CD14-positive monocyte (primary cell): ENCODE measurements at regions not wholly inside any gene's neighbourhood (a gene's known extent, or its start where the extent isn't known, plus 50 kb on each side); places are given as distances from the start of the nearest gene placed in this dataset.
"Not testable (repeated sequence)": the region's sequence is repeated elsewhere in the genome, so short reads cannot be mapped to it uniquely, and the experiment has no call there.

ENCODE experiments used
- DNase-seq, 3 donors: peaks; one replicate each; pipeline ENCODE4 v3.0.0-alpha.2; 2011 to 2022
- H2AFZ ChIP-seq: 2 replicates; pipeline ENCODE4 v1.6.0; 2012; ENCODE audit warnings: mild to moderate bottlenecking, low read depth, low read length, inconsistent platforms; ENCODE audit not compliant: insufficient read depth, poor library complexity, severe bottlenecking
- H3K27ac ChIP-seq, 2 donors: 1 replicate in 1 of 2; 2 replicates in 1 of 2; pipeline ENCODE4 v1.5.1; 2012 to 2013; ENCODE audit warnings: low read length in 2 of 2, control low read depth in 1 of 2, inconsistent platforms in 1 of 2, low read depth in 1 of 2, mild to moderate bottlenecking in 1 of 2
- H3K27me3 ChIP-seq, 2 donors: one replicate each; pipeline versions ENCODE4 v1.6.0 to v1.6.1; 2011 to 2013; ENCODE audit warnings: low read length in 2 of 2; ENCODE audit not compliant: control insufficient read depth in 2 of 2, insufficient read depth in 2 of 2
- H3K36me3 ChIP-seq, 2 donors: replicated peaks in 1 of 2; 1 replicate in 1 of 2; 2 replicates in 1 of 2; pipeline versions ENCODE4 v1.5.1 to v1.6.1; 2012 to 2013; ENCODE audit warnings: low read length in 2 of 2, control low read depth in 1 of 2, inconsistent platforms in 1 of 2, mild to moderate bottlenecking in 1 of 2; ENCODE audit not compliant: insufficient read depth in 2 of 2, control insufficient read depth in 1 of 2
- H3K4me1 ChIP-seq, 2 donors: 1 replicate in 1 of 2; 2 replicates in 1 of 2; pipeline versions ENCODE4 v1.5.1 to v1.6.1; 2012 to 2013; ENCODE audit warnings: low read length in 2 of 2, control low read depth in 1 of 2, inconsistent platforms in 1 of 2, mild to moderate bottlenecking in 1 of 2, moderate library complexity in 1 of 2; ENCODE audit not compliant: insufficient read depth in 2 of 2, control insufficient read depth in 1 of 2
- H3K4me2 ChIP-seq: replicated peaks from 2 replicates; pipeline ENCODE3; 2012; ENCODE audit warnings: low read length, moderate library complexity, mild to moderate bottlenecking; ENCODE audit not compliant: poor library complexity, severe bottlenecking; ENCODE audit errors: extremely low read depth
- H3K4me3 ChIP-seq, 3 experiments: fragments of 200-600 bp in 1 of 3; sonication (generic) in 1 of 3; replicated peaks in 1 of 3; 1 replicate in 2 of 3; 2 replicates in 1 of 3; pipeline ENCODE4 v1.5.1; 2011 to 2013; ENCODE audit warnings: low read length in 3 of 3, mild to moderate bottlenecking in 3 of 3, control low read depth in 2 of 3, low read depth in 2 of 3, inconsistent platforms in 1 of 3, moderate library complexity in 1 of 3
- H3K79me2 ChIP-seq: 2 replicates; pipeline ENCODE4 v1.6.0; 2012; ENCODE audit warnings: mild to moderate bottlenecking, control low read depth, inconsistent platforms, low read length, moderate library complexity; ENCODE audit not compliant: insufficient read depth
- H3K9ac ChIP-seq: 2 replicates; pipeline ENCODE4 v1.6.0; 2017; ENCODE audit warnings: low read length, mild to moderate bottlenecking; ENCODE audit not compliant: insufficient read depth, poor library complexity, severe bottlenecking
- H3K9me3 ChIP-seq, 2 donors: replicated peaks in 1 of 2; 1 replicate in 1 of 2; 2 replicates in 1 of 2; pipeline versions ENCODE4 v1.5.1 to v1.6.1; 2012 to 2013; ENCODE audit warnings: low read length in 2 of 2, control low read depth in 1 of 2; ENCODE audit not compliant: control insufficient read depth in 1 of 2, insufficient read depth in 1 of 2
- H4K20me1 ChIP-seq: 2 replicates; pipeline ENCODE4 v1.6.0; 2012; ENCODE audit warnings: mild to moderate bottlenecking, low read length, control low read depth, moderate library complexity; ENCODE audit not compliant: insufficient read depth
- H3K27ac Mint-ChIP-seq, 7 donors: one replicate each; pipeline ENCODE4 v1.8.0; 2020; ENCODE audit warnings: mild to moderate bottlenecking in 7 of 7, mixed read lengths in 7 of 7, moderate library complexity in 6 of 7, inconsistent platforms in 2 of 7
- H3K27me3 Mint-ChIP-seq, 3 donors: one replicate each; pipeline ENCODE4 v1.8.0; 2021 to 2022; ENCODE audit warnings: low read depth in 3 of 3, mild to moderate bottlenecking in 3 of 3, mixed read lengths in 3 of 3, moderate library complexity in 3 of 3, inconsistent platforms in 1 of 3
- H3K36me3 Mint-ChIP-seq, 2 donors: one replicate each; pipeline ENCODE4 v1.8.0; 2020; ENCODE audit warnings: mixed read lengths in 2 of 2, inconsistent platforms in 1 of 2, mild to moderate bottlenecking in 1 of 2
- H3K4me1 Mint-ChIP-seq: one replicate; pipeline ENCODE4 v1.8.0; 2020; ENCODE audit warnings: mild to moderate bottlenecking, mixed read lengths
- H3K4me3 Mint-ChIP-seq, 2 donors: one replicate each; pipeline ENCODE4 v1.8.0; 2020; ENCODE audit warnings: mild to moderate bottlenecking in 2 of 2, mixed read lengths in 2 of 2, moderate library complexity in 1 of 2
- H3K9me3 Mint-ChIP-seq, 7 donors: one replicate each; pipeline ENCODE4 v1.8.0; 2020 to 2022; ENCODE audit warnings: mixed read lengths in 7 of 7, mild to moderate bottlenecking in 6 of 7, moderate library complexity in 6 of 7, inconsistent platforms in 2 of 7
- CTCF ChIP-seq: fragments of 200-600 bp; IDR thresholded peaks from one replicate; pipeline ENCODE4 v1.8.0; 2022; ENCODE audit warnings: antibody characterized with exemption, mild to moderate bottlenecking
- WGBS: methylation state at CpG from one replicate; pipeline ENCODE4 v1.1.5; 2013; ENCODE audit warnings: missing lambda C conversion rate; ENCODE audit not compliant: insufficient coverage; 5-methylcytosine and 5-hydroxymethylcytosine counted together
- intact Hi-C, 2 donors: fragments of 100-400 bp; cut with micrococcal nuclease; formaldehyde crosslinking; loops; one replicate each; pipeline versions ENCODE4 v1.15.0 to v1.15.1; 2023

- no peak overlapping the region for H3K4me2 ChIP-seq
- no peak overlapping the region for H3K4me3 ChIP-seq
- no peak for TF ChIP-seq CTCF
- peaks cover 12 to 13% of the 10 kb centered on the region in 2 donors for H3K9me3 ChIP-seq
- H4K20me1 ChIP-seq = no peaks in the 10 kb centered on the region
- no peak overlapping the region for H3K4me3 Mint-ChIP-seq
- H3K4me1 Mint-ChIP-seq = peaks cover 3% of the 10 kb centered on the region
- intact Hi-C loops = no loop called here
- H3K27me3 Mint-ChIP-seq = no peaks in the 10 kb centered on the region
- H3K27ac ChIP-seq = no peak overlapping the region
- no peak overlapping the region for H3K27ac Mint-ChIP-seq
- no peak for DNase-seq
- no peaks in the 10 kb centered on the region for H3K79me2 ChIP-seq
- H3K27me3 ChIP-seq = no peaks in the 10 kb centered on the region
- WGBS = 57% methylated on average over 1 of the region's 4 CpGs
- H2AFZ ChIP-seq = no peak overlapping the region
- H3K36me3 ChIP-seq = no peaks in the 10 kb centered on the region
- H3K9ac ChIP-seq = no peak overlapping the region
- H3K4me1 ChIP-seq = peaks cover 0 to 3% of the 10 kb centered on the region in 2 donors
- no peaks in the 10 kb centered on the region for H3K36me3 Mint-ChIP-seq
- H3K9me3 Mint-ChIP-seq = peaks cover 8 to 24% (median 17%) of the 10 kb centered on the region in 7 donors
Measured at GRCh38 chr21:25161571-25161970, 445.7 kb downstream of the MRPL39 start.

GRCh38 chr21:25155020-25155419 is 452.3 kb downstream of the MRPL39 start:
- H3K27ac ChIP-seq, H3K4me1 Mint-ChIP-seq, H3K79me2 ChIP-seq, H3K27me3 Mint-ChIP-seq, DNase-seq, H3K36me3 Mint-ChIP-seq, H3K27ac Mint-ChIP-seq, H3K4me1 ChIP-seq, H3K4me2 ChIP-seq, H3K27me3 ChIP-seq, H4K20me1 ChIP-seq, H3K36me3 ChIP-seq, intact Hi-C loops, H2AFZ ChIP-seq, H3K4me3 Mint-ChIP-seq, H3K4me3 ChIP-seq, H3K9ac ChIP-seq: not testable (repeated sequence)
- WGBS = 0% methylated on average over 1 of the region's 1 CpG
- H3K9me3 ChIP-seq = peaks cover 5 to 14% of the 10 kb centered on the region in 2 donors
- peaks cover 3 to 21% (median 13%) of the 10 kb centered on the region in 7 donors for H3K9me3 Mint-ChIP-seq
